Hepatocyte (in vitro differentiated cells): ENCODE measurements at regions not wholly inside any gene's neighbourhood (a gene's known extent, or its start where the extent isn't known, plus 50 kb on each side); places are given as distances from the start of the nearest gene placed in this dataset.

Source experiments
- EZH2 ChIP-seq: fragments of 200-600 bp; sonication (generic); IDR thresholded peaks from 2 replicates; pipeline ENCODE4 v1.6.1; 2016; ENCODE audit warnings: antibody characterized with exemption, mild to moderate bottlenecking, borderline replicate concordance
- EZH2phosphoT487 ChIP-seq: fragments of 200-600 bp; sonication (generic); IDR thresholded peaks from one replicate; pipeline ENCODE4 v1.6.1; 2018; ENCODE audit warnings: antibody characterized with exemption, mild to moderate bottlenecking, low read depth, moderate library complexity; ENCODE audit not compliant: unreplicated experiment, severe bottlenecking
- TF ChIP-seq, protein P1 (sequence below): fragments of 200-600 bp; sonication (generic); IDR thresholded peaks from 2 replicates; pipeline ENCODE4 v1.5.1; 2016; ENCODE audit warnings: antibody characterized with exemption, mild to moderate bottlenecking; ENCODE audit not compliant: poor library complexity

- TF ChIP-seq, protein P1, sequence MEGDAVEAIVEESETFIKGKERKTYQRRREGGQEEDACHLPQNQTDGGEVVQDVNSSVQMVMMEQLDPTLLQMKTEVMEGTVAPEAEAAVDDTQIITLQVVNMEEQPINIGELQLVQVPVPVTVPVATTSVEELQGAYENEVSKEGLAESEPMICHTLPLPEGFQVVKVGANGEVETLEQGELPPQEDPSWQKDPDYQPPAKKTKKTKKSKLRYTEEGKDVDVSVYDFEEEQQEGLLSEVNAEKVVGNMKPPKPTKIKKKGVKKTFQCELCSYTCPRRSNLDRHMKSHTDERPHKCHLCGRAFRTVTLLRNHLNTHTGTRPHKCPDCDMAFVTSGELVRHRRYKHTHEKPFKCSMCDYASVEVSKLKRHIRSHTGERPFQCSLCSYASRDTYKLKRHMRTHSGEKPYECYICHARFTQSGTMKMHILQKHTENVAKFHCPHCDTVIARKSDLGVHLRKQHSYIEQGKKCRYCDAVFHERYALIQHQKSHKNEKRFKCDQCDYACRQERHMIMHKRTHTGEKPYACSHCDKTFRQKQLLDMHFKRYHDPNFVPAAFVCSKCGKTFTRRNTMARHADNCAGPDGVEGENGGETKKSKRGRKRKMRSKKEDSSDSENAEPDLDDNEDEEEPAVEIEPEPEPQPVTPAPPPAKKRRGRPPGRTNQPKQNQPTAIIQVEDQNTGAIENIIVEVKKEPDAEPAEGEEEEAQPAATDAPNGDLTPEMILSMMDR = no peak
- TF ChIP-seq EZH2 (no peak), EZH2phosphoT487 (no peak)
Observed at GRCh38 chr6:104187616-104188015, 672.1 kb downstream of the HACE1 start.
